ENCODE measurements at regions not wholly inside any gene's neighbourhood (a gene's known extent, or its start where the extent isn't known, plus 50 kb on each side); places are given as distances from the start of the nearest gene placed in this dataset.

- Histone ChIP-seq H2BK15ac (ENCODE audit: low read length) (no peak overlapping the region), H4K5ac (ENCODE audit: insufficient read length, low read depth, low read length) (no peak overlapping the region), H3K36me3 (ENCODE audit: control insufficient read depth in 2 of 4, insufficient read depth in 4 of 4, low read length in 3 of 4) (no peaks in the 10 kb centered on the region), H3K9me3 (ENCODE audit: insufficient read depth in 2 of 2, low read depth in 1 of 2, low read length in 1 of 2) (no peaks in the 10 kb centered on the region), H3K56ac (replicated peaks; ENCODE audit: insufficient read length, low read depth, low read length) (no peak overlapping the region), H3K79me1 (ENCODE audit: low read depth, low read length) (no peaks in the 10 kb centered on the region), H3K4me3 (ENCODE audit: extremely low read depth in 1 of 4, insufficient read depth in 2 of 4, low read depth in 3 of 4, low read length in 4 of 4) (no peak overlapping the region), H2AFZ (ENCODE audit: low read length) (no peak overlapping the region), H3K14ac (ENCODE audit: insufficient read length) (no peak overlapping the region), H4K91ac (replicated peaks; ENCODE audit: insufficient read length, low read length) (no peak overlapping the region), H3K79me2 (ENCODE audit: control insufficient read depth in 1 of 2, insufficient read depth in 2 of 2, low read length in 2 of 2) (no peaks in the 10 kb centered on the region), H2AK5ac (ENCODE audit: low read depth, low read length) (no peak overlapping the region), H3K23ac (ENCODE audit: insufficient read length) (no peak overlapping the region), H4K20me1 (replicated peaks in 1 of 2; ENCODE audit: control insufficient read depth in 1 of 2, insufficient read depth in 2 of 2, low read length in 2 of 2) (no peaks in the 10 kb centered on the region), H2BK120ac (replicated peaks; ENCODE audit: low read depth, low read length) (no peak overlapping the region), H3K4me2 (ENCODE audit: insufficient read depth in 1 of 2, low read depth in 2 of 2, low read length in 2 of 2) (no peak overlapping the region), H3K27me3 (replicated peaks in 1 of 4; ENCODE audit: control insufficient read depth in 3 of 4, extremely low read depth in 1 of 4, insufficient read depth in 3 of 4, low read length in 3 of 4) (no peaks in the 10 kb centered on the region), H3K4me1 (replicated peaks in 1 of 4; ENCODE audit: control insufficient read depth in 3 of 4, insufficient read depth in 4 of 4, low read length in 3 of 4) (no peaks in the 10 kb centered on the region), H3K23me2 (ENCODE audit: low read depth, low read length) (no peaks in the 10 kb centered on the region), H4K8ac (ENCODE audit: extremely low read depth, insufficient read depth, low read length) (no peak overlapping the region), H2BK5ac (ENCODE audit: low read depth, low read length) (no peak overlapping the region), H3K4ac (replicated peaks; ENCODE audit: insufficient read length, low read depth, low read length) (no peak overlapping the region), H3K18ac (ENCODE audit: extremely low read depth, low read length) (no peak overlapping the region), H3K27ac (ENCODE audit: low read depth, low read length) (no peak overlapping the region), H2BK12ac (ENCODE audit: low read depth, low read length) (no peak overlapping the region), H2BK20ac (ENCODE audit: low read length) (no peak overlapping the region), H3K9ac (replicated peaks in 1 of 4; ENCODE audit: extremely low read depth in 1 of 4, low read depth in 3 of 4, low read length in 3 of 4) (no peak overlapping the region)
- FAIRE-seq (no peak), DNase-seq (ENCODE audit: low read depth in 1 of 2, low spot score in 2 of 2) (no peak)
- ChIA-PET CTCF (ENCODE audit: partially characterized antibody) (no interaction called here), POLR2A (ENCODE audit: partially characterized antibody) (no interaction called here)
- TF ChIP-seq BRCA1 (IDR thresholded peaks at IDR 0.05; ENCODE audit: low read depth, low read length) (no peak), CHD7 (IDR thresholded peaks at IDR 0.05; ENCODE audit: insufficient replicate concordance, low read length) (no peak)
Measured at GRCh38 chr2:13654416-13654815, 937.7 kb downstream of the TRIB2 start.

Measured in H1 (cell line).